Erythroblast (primary cell): ENCODE measurements at regions not wholly inside any gene's neighbourhood (a gene's known extent, or its start where the extent isn't known, plus 50 kb on each side); places are given as distances from the start of the nearest gene placed in this dataset.

Source experiments
- DNase-seq, 2 experiments: peaks; one replicate each; lab custom pipeline; 2025; lab: John Stamatoyannopoulos, UW
- GATA1 ChIP-seq: IDR thresholded peaks from 2 replicates; pipeline ENCODE4 v1.6.1; 2011; ENCODE audit warnings: low read depth, mild to moderate bottlenecking, control low read depth, low read length, moderate library complexity
- POLR2A ChIP-seq: IDR thresholded peaks from 2 replicates; pipeline ENCODE4 v1.6.1; 2011; ENCODE audit warnings: mild to moderate bottlenecking, low read length

DNA sequence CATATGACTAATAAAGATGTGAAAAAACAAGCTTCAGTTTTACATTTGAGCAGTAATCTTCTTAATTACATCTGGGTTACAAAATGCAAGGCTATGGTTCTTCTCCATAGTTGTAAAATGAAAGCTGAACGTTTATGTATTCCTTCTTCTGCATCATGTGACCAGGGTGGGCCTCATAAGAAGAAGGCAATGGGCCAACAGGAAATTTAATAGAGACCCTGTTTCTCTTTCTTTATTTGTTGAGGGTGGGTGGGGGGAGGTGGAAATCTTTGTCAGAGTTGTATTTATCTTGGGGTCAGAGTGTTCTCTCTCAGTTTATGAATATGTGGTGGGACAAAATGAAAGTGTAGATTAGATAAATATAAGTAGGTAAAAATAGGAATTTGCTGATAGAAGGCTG is 418.8 kb downstream of the TLE4 start:
- no peak for DNase-seq
- no peak for TF ChIP-seq GATA1
- no peak for TF ChIP-seq POLR2A

DNA sequence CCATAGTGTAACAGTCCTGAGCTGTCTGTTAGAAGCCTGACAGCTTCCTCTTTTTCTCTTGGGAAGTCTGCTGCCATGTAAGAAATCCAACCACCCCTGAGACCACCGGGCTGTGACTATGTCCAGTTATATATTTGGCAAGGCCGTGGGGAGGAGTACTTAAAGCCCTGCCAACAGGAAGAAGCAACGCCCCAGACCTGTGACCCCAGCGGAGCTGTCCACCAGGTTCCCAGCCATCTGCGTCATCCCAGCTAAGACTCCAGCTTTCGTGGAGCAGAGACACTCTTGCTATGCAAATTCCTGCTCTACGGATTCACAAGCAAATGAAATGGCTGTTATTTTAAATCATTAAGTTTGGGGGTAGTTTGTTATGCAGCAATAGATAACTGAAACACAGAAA is 417.3 kb downstream of the TLE4 start:
- TF ChIP-seq GATA1, result no peak
- TF ChIP-seq POLR2A, result no peak

DNA sequence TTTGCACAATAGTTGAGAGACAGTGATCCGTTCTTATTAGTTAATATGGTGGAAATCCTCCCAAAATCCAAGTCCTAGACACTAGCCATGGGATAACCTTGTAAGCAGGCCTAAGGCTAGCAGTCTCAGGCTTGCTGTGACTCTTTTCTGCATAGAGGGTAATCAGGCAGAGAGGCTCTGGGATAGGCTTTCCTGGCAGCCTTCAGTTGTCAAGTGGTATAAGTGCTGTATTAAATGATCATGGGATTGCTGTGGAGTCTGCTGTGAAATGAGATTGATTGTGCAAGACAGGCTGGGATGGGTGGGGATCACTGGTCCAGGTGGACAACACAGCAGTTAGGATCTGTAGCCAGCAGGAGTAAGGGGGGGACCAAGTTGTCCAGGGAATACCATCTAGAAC is 416.4 kb downstream of the TLE4 start:
- no peak for TF ChIP-seq POLR2A
- TF ChIP-seq GATA1, result no peak
- no peak for DNase-seq

More for the DNA sequence above, 417.3 kb downstream of the TLE4 start:
- no peak for DNase-seq

DNA sequence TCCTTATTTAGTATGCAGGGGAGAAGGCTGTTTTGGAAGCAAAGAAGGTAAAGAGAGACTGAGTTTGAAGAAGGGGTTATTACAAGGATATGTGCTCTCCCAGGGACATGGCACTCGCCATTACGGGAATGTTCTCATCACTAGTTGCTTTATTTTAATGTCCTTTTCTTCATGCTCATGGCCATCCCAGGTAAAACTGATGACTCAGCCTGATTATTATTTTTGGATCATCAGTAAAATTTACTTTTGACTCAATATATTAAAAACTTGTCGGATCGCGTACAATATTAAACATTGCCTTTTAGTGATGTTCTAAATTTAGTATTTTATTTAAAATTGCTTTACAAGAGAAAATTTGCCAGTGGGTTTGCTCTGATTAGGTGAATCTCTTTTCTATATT is 414.7 kb downstream of the TLE4 start:
- no peak for DNase-seq
- TF ChIP-seq POLR2A, result no peak
- TF ChIP-seq GATA1, result no peak

DNA sequence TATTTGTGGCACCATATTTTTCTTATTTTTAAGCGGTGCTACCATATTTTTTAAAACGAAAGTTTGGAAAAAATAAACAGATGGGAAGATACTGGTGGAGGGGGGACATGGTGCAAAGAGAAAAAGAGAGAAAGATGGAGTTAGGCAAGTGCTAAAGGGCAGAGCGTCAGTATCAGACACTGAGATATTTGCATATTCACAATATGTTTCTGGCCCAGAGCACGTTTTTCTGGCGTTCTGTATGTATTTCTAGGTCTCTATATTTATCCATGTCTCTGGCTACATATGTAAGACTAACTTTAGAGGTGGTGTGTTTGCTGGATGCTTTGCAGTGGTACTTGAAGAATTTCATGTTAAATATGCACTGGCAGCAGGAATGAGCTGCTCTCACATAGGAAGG is 414.0 kb downstream of the TLE4 start:
- no peak for DNase-seq
- TF ChIP-seq GATA1, result no peak
- TF ChIP-seq POLR2A, result no peak

GRCh38 chr9:79985264-79985663 is 413.5 kb downstream of the TLE4 start:
- DNase-seq, result no peak
- TF ChIP-seq GATA1 (no peak), POLR2A (no peak)

DNA sequence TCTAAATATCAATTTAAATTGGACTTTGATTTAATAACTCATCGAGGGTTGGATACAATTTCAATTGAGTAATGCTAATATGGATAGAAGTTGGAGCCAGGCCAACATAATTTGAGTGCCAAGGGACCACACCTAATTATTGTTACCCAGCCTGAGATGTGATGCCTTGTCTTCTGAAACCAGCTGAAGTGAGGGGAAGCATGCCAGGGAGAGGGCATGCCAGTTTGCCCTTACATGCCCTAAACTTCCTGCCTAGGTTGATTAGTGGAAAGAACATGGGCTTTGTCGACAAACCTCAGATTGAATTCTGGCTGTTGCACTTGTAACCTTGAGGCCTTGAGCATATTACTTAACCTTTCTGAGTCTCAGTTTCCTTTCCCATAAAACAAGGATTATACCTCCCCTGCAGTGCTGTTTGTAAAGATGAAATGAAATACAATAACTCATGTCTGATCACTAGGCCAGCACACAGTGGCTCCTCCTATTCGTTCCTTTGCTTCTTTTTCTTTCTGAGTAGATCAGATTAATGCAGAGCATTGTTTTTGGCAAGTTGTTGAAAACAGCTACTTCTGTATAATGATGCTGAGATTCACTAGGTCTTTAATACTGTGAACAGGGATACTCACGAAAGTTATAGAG is 412.8 kb downstream of the TLE4 start:
- DNase-seq, result no peak
- TF ChIP-seq GATA1 (no peak), POLR2A (no peak)

GRCh38 chr9:79980432-79980831 is 408.7 kb downstream of the TLE4 start:
- TF ChIP-seq GATA1 (no peak), POLR2A (no peak)

DNA sequence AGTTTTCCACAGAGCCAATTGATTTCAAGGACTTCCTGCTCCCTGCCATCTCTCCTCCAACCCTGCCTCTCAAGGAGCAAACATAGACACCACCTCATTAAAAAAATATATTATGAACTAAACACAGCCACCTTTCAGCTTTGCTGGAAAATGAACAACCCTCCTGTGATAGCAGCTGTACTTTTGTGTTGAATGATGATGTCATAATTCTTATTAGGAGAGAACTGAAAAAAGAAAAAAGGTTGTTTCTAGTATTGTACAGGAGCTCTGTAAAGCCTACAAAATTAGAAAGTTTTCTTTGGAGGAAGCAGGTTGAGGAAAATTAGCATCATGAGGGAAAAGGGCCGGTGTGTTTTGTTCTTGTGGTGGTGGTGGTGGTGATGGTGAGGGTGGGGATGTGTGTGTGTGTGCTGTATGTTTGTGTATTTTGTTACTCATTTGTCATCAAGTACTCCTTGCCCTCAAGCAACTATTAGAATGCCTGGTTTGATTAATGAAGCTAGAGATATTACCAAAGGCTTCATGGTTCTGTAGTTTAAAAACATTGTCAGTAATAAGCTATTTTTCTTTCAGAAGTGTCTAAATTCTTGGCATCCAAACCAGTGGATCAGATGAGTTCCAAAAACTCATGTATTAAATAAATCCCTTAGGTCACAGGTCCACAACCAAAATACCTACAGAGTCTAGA is 405.9 kb downstream of the TLE4 start:
- no peak for TF ChIP-seq POLR2A
- TF ChIP-seq GATA1, result no peak
- no peak for DNase-seq

More at GRCh38 chr9:79980432-79980831, 408.7 kb downstream of the TLE4 start:
- no peak for DNase-seq

DNA sequence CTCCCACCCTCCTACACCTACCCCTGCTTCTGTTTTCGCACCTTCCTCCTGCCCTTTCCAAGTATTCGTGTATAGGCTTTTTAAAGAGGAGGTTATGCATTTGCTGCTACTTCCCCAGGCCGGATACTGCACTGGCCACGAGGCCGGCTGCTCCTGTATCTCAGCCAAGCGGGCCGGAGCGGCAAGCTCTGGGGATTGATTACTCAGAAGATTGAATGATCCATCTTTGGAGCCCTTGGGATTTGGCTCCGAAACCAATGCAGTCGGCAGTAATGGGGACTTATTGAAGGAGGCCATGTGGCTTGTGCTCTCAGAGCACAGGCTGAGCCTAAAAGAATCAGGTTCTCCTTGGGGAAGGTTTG is 405.3 kb downstream of the TLE4 start:
- TF ChIP-seq POLR2A, result no peak
- no peak for TF ChIP-seq GATA1
- no peak for DNase-seq

- no peak for DNase-seq
- TF ChIP-seq GATA1 (no peak), POLR2A (no peak)
These were observed 404.7 kb downstream of the TLE4 start for GRCh38 chr9:79976257-79977073.

- no peak for DNase-seq
- no peak for TF ChIP-seq POLR2A
These were observed 404.0 kb downstream of the TLE4 start for GRCh38 chr9:79975621-79976256.

- DNase-seq, result no peak
- TF ChIP-seq POLR2A, result no peak
- no peak for TF ChIP-seq GATA1
These were observed 403.1 kb downstream of the TLE4 start for GRCh38 chr9:79974806-79975422.
